Caco-2 (cell line): ENCODE measurements at regions not wholly inside any gene's neighbourhood (a gene's known extent, or its start where the extent isn't known, plus 50 kb on each side); places are given as distances from the start of the nearest gene placed in this dataset.

ENCODE experiments used
- BruUV-seq: library from RNA; stranded (reverse); fragments of 400-500 nt; replicated peaks from 2 replicates; lab custom pipeline; 2021; lab: Mats Ljungman, UMichigan
- CTCF ChIA-PET: fragments of 300-600 bp; sonication (Branson Sonifier 250); formaldehyde crosslinking; loops from one replicate; lab custom pipeline; 2022; ENCODE audit warnings: antibody characterized with exemption; lab: Charles Lee
- POLR2A ChIA-PET: fragments of 300-600 bp; sonication (Branson Sonifier 250); formaldehyde crosslinking; loops from one replicate; lab custom pipeline; 2022; ENCODE audit warnings: antibody characterized with exemption; lab: Charles Lee
- DNase-seq, 2 experiments: peaks; one replicate each; pipeline versions ENCODE4 v3.0.0 to v3.0.0-alpha.2; 2020 to 2022
- H3K27me3 ChIP-seq: replicated peaks from 2 replicates; pipeline ENCODE4 v1.6.0; 2011; ENCODE audit warnings: low read length; ENCODE audit not compliant: control insufficient read depth, insufficient read depth
- H3K36me3 ChIP-seq: 2 replicates; pipeline ENCODE4 v1.5.1; 2011; ENCODE audit warnings: low read length; ENCODE audit not compliant: control insufficient read depth, insufficient read depth
- H3K4me1 ChIP-seq: fragments of 250-450 bp; sonication (Bioruptor Pico); 2 replicates; pipeline ENCODE4 v1.5.1; 2020; ENCODE audit warnings: mild to moderate bottlenecking
- H3K4me3 ChIP-seq: 2 replicates; pipeline ENCODE4 v1.5.1; 2011; ENCODE audit warnings: low read depth, mild to moderate bottlenecking, control low read depth, low read length
- H3K9me3 ChIP-seq: fragments of 250-450 bp; sonication (Bioruptor Pico); 2 replicates; pipeline ENCODE4 v1.5.1; 2020; ENCODE audit warnings: mild to moderate bottlenecking, moderate library complexity
- H3K27ac Mint-ChIP-seq: one replicate; pipeline ENCODE4 v1.8.0; 2022; ENCODE audit warnings: mixed read lengths; ENCODE audit not compliant: unreplicated experiment
- H3K27me3 Mint-ChIP-seq: one replicate; pipeline ENCODE4 v1.8.0; 2022; ENCODE audit warnings: mixed read lengths; ENCODE audit not compliant: insufficient read depth, unreplicated experiment
- H3K36me3 Mint-ChIP-seq: one replicate; pipeline ENCODE4 v1.8.0; 2022; ENCODE audit warnings: mild to moderate bottlenecking, mixed read lengths; ENCODE audit not compliant: insufficient read depth, unreplicated experiment
- H3K4me1 Mint-ChIP-seq: one replicate; pipeline ENCODE4 v1.8.0; 2022; ENCODE audit warnings: low read depth, mixed read lengths; ENCODE audit not compliant: unreplicated experiment
- H3K4me3 Mint-ChIP-seq: one replicate; pipeline ENCODE4 v1.8.0; 2022; ENCODE audit warnings: mild to moderate bottlenecking, moderate library complexity, mixed read lengths; ENCODE audit not compliant: unreplicated experiment
- H3K9me3 Mint-ChIP-seq: one replicate; pipeline ENCODE4 v1.8.0; 2022; ENCODE audit warnings: mixed read lengths; ENCODE audit not compliant: unreplicated experiment
- intact Hi-C: fragments of 100-400 bp; cut with micrococcal nuclease; formaldehyde crosslinking; loops from one replicate; pipeline ENCODE4 v1.10.0; 2022; ENCODE audit not compliant: unreplicated experiment
- TF ChIP-seq, protein P1 (sequence below), 2 experiments: fragments of 200-600 bp in 1 of 2; IDR thresholded peaks; 1 replicate in 1 of 2; 2 replicates in 1 of 2; pipeline versions ENCODE4 v1.5.1 to v1.8.0; 2011 to 2022; ENCODE audit warnings: antibody characterized with exemption in 1 of 2, control low read depth in 1 of 2, inconsistent platforms in 1 of 2, low read depth in 1 of 2, low read length in 1 of 2, mild to moderate bottlenecking in 1 of 2, moderate library complexity in 1 of 2; ENCODE audit not compliant: insufficient read depth in 1 of 2, severe bottlenecking in 1 of 2, unreplicated experiment in 1 of 2

DNA sequence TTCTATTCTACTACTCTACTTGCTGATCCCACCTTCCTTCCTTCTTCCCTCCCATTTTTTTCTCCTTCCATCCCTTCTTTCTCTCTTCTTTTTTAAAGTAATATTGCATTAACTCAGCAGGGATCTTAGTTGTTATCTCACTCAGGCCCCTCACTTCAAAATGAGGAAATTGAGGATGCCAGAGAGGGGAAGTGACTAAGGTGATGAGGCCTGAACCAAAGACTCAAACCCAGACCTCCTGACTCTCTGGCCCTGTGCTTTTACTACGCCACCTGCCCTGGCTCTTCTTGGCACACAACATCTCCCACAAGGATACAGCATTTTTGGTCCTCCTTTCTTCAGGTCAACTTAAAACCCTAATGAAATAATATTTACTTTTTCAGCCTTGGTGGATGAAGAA is 151.7 kb upstream of the ZNF648 start:
- Mint-ChIP-seq H3K36me3 (no peaks in the 10 kb centered on the region), H3K4me1 (peaks cover 11% of the 10 kb centered on the region), H3K9me3 (peaks cover 31% of the 10 kb centered on the region), H3K4me3 (no peak overlapping the region), H3K27ac (no peak overlapping the region), H3K27me3 (no peaks in the 10 kb centered on the region)
- H3K27me3 ChIP-seq = no peaks in the 10 kb centered on the region
- TF ChIP-seq, protein P1, sequence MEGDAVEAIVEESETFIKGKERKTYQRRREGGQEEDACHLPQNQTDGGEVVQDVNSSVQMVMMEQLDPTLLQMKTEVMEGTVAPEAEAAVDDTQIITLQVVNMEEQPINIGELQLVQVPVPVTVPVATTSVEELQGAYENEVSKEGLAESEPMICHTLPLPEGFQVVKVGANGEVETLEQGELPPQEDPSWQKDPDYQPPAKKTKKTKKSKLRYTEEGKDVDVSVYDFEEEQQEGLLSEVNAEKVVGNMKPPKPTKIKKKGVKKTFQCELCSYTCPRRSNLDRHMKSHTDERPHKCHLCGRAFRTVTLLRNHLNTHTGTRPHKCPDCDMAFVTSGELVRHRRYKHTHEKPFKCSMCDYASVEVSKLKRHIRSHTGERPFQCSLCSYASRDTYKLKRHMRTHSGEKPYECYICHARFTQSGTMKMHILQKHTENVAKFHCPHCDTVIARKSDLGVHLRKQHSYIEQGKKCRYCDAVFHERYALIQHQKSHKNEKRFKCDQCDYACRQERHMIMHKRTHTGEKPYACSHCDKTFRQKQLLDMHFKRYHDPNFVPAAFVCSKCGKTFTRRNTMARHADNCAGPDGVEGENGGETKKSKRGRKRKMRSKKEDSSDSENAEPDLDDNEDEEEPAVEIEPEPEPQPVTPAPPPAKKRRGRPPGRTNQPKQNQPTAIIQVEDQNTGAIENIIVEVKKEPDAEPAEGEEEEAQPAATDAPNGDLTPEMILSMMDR (IDR thresholded peaks at IDR 0.05; ENCODE audit: insufficient read depth in 1 of 2, low read depth in 1 of 2, low read length in 1 of 2, severe bottlenecking in 1 of 2, unreplicated experiment in 1 of 2) = no peak
- intact Hi-C loops = no loop called here
- no peaks in the 10 kb centered on the region for H3K36me3 ChIP-seq
- POLR2A ChIA-PET = no interaction called here
- no TSS peak for BruUV-seq
- CTCF ChIA-PET = no interaction called here
- H3K9me3 ChIP-seq = no peaks in the 10 kb centered on the region
- no peak for DNase-seq
- peaks cover 13% of the 10 kb centered on the region for H3K4me1 ChIP-seq
- H3K4me3 ChIP-seq = no peak overlapping the region

DNA sequence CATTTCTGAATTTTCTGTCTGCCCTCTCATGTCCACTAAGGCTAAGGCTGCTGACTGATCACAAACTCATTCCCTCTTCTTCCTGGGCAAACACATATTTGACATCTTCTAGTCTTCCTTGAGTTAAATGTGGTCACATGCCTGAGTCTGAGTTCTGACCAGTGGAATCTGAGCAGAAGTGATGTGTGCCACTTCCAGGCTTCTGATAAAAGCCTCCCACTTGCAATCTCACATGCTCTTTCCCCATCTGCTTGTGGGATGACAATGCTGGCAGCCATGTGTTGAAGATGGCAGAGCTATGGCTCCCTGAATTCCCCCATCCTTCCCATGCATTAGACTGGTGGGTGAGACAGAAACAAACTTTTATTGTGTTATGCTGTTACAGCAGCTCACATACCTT is 149.9 kb upstream of the ZNF648 start:
- Histone ChIP-seq H3K4me1 (peaks cover 16% of the 10 kb centered on the region), H3K27me3 (no peaks in the 10 kb centered on the region), H3K36me3 (no peaks in the 10 kb centered on the region), H3K4me3 (no peak overlapping the region), H3K9me3 (no peaks in the 10 kb centered on the region)
- ChIA-PET CTCF (interaction anchor here (0.6 kb wide), 1 partner anchor 46 kb away, joined by 3 read pairs; no protein-coding TSS in a partner anchor), POLR2A (no interaction called here)
- intact Hi-C loops = no loop called here
- DNase-seq = no peak
- no TSS peak for BruUV-seq
- peaks cover 8% of the 10 kb centered on the region for H3K4me1 Mint-ChIP-seq
- no peak overlapping the region for H3K27ac Mint-ChIP-seq
- no peak overlapping the region for H3K4me3 Mint-ChIP-seq
- TF ChIP-seq, protein P1 (IDR thresholded peaks at IDR 0.05; ENCODE audit: insufficient read depth in 1 of 2, low read depth in 1 of 2, low read length in 1 of 2, severe bottlenecking in 1 of 2, unreplicated experiment in 1 of 2) = no peak
- peaks cover 18% of the 10 kb centered on the region for H3K9me3 Mint-ChIP-seq
- H3K27me3 Mint-ChIP-seq = no peaks in the 10 kb centered on the region
- no peaks in the 10 kb centered on the region for H3K36me3 Mint-ChIP-seq

DNA sequence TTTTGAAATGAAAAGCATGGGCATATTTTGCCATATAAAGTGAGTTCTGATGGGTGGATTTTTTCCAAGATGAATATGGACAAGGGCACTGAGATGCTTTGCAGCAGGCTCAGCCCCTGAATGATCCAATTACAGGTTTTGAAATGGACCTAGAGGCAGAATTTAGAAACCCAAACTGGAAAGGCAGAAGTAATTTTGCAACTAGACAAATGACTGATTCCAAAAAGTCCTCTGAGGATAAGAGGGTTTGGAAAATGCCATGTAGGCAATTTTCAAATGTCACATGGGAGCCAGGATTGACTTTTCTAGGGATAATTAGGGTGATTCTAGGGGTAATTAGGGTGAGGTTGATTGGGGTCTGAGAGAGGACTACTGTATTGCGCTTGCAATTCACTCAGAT is 148.9 kb upstream of the ZNF648 start:
- Histone ChIP-seq H3K27me3 (no peaks in the 10 kb centered on the region), H3K9me3 (no peaks in the 10 kb centered on the region), H3K4me3 (no peak overlapping the region), H3K36me3 (no peaks in the 10 kb centered on the region), H3K4me1 (peaks cover 26% of the 10 kb centered on the region)
- no TSS peak for BruUV-seq
- Mint-ChIP-seq H3K27ac (no peak overlapping the region), H3K36me3 (no peaks in the 10 kb centered on the region), H3K4me1 (peaks cover 13% of the 10 kb centered on the region), H3K4me3 (no peak overlapping the region), H3K27me3 (no peaks in the 10 kb centered on the region), H3K9me3 (peaks cover 16% of the 10 kb centered on the region)
- DNase-seq = no peak
- ChIA-PET CTCF (interaction anchor here (0.6 kb wide), 1 partner anchor 25 kb away, joined by 4 read pairs; no protein-coding TSS in a partner anchor), POLR2A (interaction anchor here (0.6 kb wide), 1 partner anchor 762 kb away, joined by 5 read pairs; no protein-coding TSS in a partner anchor)
- TF ChIP-seq, protein P1 (IDR thresholded peaks at IDR 0.05; ENCODE audit: insufficient read depth in 1 of 2, low read depth in 1 of 2, low read length in 1 of 2, severe bottlenecking in 1 of 2, unreplicated experiment in 1 of 2) = no peak
- intact Hi-C loops = no loop called here
